ENCODE measurements at regions not wholly inside any gene's neighbourhood (a gene's known extent, or its start where the extent isn't known, plus 50 kb on each side); places are given as distances from the start of the nearest gene placed in this dataset.
"Not testable (repeated sequence)": the region's sequence is repeated elsewhere in the genome, so short reads cannot be mapped to it uniquely, and the experiment has no call there.

DNA sequence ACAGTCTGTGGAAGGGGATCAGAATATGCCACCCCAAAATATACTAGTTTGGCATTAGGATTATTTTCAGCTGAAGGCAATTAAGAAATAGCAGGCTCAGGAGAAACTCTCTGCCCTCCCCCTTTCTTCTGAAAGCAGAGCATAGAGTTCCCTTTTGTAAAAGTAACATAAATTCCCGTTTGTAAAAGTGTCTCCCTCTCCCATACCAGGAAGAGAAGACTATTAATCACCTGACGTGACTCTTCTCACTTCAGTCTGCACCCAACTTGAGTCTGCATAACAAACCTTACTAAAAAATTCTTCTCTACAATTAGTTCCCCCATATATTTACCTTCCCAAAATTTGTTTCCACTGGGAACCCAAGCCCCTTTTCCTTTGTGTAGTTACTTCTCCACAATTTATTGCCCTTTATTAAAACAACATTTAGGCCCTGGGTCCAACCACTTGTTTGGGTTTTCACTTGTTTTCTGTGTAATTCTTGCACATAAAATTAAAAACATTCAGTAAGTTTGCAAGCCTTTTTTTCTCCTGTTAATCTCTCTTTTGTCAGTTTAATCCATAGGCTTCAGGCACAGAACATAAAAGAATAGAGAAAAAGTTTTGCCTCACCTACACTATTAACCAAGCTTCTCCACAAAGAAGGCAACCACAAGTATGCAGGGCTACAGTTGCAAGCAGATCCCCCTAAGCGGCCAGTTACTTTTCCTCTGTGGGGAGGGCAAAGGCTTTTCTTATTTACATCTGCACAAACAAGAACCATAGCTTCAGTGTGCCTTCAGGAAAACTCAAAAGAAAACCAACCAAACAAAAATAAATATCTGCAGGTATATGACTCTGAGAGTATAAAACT, 73.8 kb upstream of the EPCAM start:
- DNase-seq (ENCODE audit: low spot score): no peak

DNA sequence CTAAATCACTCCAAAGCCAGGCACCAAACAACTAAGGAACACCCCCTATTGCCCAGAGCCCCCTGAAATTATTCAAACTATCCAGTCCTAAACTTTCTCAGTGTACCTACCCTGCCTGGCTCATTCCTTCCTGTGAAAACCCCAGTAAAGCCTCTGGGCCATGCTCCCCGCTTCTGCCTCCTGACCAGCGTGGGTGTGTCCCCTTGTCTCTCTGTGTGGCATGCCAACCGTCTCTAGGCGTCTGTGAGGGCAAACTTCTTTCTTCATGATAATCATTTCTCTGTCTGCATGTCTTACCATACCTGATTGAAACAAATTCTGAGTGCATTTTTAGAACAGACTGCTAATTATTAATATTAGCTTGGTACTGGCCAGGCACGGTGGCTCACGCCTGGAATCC, 75.1 kb upstream of the EPCAM start:
- DNase-seq (ENCODE audit: low spot score): no peak

DNA sequence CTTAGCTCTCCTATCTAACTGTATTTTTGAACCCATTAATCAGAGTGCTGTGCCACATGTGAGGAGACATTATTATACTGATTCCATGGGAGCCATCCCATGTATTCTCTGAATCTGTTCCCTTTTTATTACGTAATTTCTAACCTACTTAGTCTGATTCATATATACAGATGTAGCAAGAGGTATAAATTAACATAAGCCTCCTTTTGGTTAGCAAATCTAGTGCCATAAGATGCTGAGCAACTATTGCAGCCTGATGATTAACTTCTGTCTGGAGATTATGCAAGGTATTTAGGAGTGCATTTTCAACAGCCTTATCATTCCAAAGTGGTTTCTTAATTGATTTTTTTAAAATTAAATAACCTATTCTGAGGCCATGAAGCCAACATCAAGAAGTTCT, 80.2 kb upstream of the EPCAM start:
- peak; percentile 50 for DNase-seq (ENCODE audit: low spot score)

DNA sequence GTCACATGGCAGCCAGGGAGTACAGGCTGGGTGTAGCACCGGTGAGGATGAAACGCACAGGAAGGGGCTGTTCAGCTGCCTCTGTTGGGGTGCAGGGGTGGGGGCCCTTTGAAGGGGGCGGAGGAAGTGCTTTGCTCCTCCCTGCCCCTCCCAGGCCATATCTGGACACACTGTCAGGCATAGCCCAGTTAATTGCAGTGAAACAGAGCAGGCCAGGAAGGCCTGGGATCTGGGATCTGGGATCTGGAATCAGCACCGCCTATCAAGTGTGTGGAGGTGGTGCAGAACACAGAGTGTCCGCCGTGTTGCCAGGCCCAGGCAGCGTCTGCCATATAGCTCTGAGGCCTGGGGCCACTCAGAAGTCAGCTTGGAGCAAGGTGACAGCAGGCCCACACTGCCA, 85.5 kb upstream of the EPCAM start:
- DNase-seq (ENCODE audit: low spot score): no peak

DNA sequence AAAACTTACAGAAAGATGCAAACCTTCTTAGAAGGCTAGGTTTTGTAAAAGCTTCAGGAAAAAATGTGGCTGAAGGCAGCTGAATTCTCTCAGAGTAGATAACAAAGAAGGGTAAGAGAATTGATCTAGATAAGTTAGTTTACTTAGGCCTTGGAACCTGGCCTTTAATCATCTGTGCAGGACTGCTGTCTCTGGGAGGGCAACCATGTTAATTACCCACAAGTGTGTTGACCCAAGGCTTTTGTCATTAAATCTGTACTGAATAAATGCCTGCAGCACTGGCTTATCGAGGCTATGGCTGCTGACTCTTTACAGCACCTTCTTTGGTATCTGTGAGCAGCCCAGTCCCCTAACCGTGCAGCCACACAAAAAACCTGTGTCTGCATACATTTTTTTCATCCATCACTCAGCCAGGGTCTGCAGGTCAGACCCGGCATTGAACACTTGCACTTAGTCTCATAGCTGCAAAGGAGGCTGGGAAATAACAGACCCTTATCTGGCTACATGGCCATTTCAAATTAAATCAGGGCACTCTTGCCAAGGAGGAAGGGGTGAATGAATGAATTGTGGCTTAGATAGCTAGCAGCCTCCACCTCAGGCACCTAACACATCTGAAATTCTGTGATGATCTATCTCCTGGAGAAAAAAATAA, 86.4 kb upstream of the EPCAM start:
- DNase-seq (ENCODE audit: low spot score): no peak

DNA sequence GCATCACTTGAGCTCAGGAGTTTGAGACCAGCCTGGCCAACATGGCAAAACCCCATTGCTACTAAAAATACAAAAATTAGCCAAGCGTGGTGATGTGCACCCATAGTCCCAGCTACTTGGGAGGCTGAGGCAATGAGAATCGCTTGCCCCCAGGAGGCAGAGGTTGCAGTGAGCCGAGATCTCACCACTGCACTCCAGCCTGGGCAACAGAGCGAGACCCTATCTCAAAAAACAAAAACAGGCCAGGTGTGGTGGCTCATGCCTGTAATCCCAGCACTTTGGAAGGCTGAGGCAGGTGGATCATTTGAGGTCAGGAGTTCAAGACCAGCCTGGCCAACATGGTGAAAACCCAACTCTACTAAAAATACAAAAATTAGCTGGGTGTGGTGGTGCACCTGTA, 89.6 kb upstream of the EPCAM start:
- DNase-seq (ENCODE audit: low spot score): not testable (repeated sequence)

DNA sequence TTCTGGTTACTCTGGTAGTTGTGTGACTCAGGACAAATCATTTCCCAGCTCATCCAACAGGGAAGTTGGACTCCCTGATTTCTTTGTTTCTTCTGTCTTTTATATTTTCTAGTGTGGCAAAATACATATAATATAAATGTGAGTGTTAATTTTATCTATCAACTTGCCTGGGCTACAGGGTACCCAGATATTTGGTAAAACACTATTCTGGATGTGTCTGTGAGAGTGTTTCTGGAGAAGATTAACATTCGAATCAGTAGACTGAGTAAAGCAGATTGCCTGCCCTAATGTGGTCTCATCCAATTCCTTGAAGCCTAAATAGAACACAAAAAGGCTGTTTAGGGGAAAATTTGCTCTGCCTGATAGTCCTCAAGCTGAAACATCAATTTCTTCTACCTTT, 91.1 kb upstream of the EPCAM start:
- DNase-seq (ENCODE audit: low spot score): no peak

DNA sequence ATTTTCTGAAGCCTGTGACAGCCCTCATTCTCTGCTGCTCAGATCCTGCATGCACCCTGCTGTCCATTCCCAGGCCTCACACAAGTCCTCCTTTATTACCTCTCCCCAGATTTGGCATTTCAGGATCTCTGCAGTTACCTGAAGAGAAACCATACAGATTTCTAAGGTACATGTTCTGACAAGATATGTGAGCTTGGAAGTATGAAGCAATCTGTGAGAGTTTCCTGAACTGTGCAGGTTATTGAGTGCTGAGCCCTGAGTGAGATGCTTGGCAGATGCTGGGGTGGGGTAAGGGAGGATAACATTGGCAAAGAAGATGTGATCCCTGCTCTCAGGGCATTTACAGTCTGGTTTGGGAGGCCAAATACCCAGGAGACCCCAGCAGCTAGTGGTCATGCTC, 91.9 kb upstream of the EPCAM start:
- DNase-seq (ENCODE audit: low spot score): no peak

DNA sequence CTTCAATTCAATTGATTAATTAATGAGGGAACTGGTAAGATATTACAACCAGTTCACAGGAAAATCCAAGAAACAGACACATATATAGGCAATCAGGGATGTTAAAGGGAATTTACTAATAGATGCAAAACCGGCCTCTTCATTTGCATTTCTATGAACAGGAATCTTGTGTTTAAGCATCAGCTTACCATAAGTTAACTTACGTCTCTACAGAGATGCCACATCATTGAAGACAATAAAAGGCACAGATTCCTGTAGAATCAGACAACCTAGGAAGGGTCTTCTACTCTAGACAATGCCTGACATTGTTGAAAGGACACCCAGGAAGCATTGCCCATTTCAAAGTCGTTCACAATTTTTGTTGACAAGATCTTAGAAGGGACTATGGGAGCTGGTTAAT, 93.0 kb upstream of the EPCAM start:
- no peak for DNase-seq (ENCODE audit: low spot score)

DNA sequence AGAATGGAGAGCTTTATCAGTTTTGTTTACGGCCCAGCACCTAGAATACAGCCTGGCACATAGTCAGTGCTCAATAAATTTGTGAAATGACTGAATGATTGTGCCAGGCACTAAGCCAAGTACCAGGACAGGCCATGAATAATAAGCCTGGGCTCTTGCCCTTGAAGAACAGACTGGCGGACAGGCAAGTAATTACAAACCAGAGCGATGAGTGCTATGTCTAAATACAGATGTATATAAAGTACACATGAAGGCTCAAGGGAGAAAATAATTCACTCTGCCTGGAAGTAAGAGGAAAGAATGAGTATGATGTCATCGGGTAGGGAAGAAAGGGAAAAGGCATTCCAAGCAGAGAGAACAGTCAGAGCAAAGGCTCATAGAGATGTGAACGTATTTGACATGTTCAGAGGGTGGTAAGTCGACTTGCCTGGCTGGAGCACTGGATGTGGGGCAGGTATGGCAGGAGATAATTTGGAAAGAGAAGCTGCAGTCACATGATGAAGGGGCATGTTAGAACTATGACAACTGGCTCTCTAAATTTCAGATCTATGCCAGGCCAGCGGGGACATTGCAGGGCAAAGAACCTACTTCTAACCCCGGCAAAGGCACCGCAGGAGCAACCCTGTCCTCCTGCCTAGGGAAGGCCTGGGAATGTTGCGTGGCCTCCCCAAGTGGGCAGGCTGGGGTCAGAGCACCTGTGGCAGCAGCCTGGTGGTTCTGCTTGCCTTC, 94.9 kb upstream of the EPCAM start:
- peak; percentile 33 for DNase-seq (ENCODE audit: low spot score)

DNA sequence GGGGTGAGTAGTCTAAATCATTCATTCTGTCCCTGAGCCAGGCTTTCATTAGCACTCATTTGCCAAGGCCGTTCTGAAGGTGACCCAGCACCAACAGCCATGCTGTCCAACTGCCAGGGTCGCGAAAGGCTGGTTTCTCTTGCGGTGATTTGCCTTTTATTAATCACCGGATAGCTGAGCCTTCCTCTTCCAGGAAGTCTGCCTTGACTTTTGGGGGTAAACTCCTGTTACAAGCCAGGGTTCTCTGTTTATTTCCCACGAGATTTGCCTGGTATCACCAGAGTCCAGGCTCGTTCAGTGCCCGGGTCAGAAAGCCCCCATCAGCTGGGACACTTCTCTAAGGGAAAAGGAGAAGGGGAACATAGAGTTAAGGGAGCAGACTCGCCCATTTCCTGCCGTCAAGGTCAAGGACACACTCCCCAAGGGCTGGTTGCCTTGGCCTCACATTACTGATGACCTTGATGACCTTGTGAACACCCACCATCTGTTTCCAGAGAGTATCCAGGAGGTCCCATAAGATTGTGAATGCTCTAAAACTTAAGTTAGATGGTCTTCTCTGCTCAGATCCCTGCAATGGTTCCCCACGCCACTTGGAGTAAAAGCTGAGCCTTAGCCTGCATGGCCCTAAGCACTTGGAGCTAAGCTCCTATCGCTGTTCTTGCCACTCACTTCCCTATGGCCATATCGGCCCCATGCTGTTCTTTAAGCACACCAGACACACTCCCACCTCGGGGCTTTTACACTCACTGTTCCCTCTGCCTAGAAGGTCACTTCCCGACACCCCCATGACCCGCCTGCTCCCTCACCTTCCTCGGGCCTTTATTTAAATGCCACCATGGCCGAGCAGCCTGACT, 96.0 kb upstream of the EPCAM start:
- DNase-seq (ENCODE audit: low spot score): no peak

DNA sequence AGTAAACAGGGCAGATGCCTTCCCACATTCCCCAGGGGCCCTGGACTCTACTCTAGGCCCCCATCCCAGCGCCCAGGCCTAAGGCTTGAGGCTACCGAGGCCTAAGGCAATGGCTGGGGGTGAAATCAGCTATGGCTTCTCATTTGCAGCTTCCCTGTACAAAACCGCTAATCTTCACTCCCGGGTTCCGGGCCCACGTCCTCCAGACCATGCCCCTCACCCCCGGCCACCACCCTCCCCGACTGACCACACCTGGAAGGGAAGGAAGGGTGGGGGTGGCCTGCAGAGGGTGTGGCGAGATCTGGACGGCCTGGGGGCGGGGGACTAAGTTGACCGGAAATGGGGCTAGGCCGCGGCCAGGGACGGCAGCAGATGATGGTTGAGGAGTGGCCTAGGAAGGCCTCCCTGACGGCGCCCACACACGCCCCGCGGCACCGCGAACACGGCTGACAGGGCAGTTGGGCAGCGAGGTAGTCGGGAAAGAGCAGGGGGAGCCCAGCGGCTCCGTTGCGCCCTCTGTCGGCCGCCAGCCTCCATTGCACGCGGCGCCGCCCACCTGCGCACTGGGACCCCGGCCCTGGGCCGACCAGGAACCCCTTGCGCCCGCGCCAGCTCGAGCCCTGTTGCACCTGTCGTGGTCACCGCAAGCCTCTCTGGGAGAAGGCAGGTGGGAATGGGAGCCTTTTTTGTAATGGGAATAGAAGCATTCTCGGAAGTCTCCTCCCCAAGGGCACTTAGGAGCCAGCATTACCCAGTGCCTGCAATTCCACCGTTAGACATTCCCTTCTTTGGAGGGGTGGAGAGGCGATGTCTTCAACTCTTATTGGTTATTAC, 95.9 kb upstream of the CALM2 start:
- DNase-seq (ENCODE audit: low spot score): peak; percentile 92

DNA sequence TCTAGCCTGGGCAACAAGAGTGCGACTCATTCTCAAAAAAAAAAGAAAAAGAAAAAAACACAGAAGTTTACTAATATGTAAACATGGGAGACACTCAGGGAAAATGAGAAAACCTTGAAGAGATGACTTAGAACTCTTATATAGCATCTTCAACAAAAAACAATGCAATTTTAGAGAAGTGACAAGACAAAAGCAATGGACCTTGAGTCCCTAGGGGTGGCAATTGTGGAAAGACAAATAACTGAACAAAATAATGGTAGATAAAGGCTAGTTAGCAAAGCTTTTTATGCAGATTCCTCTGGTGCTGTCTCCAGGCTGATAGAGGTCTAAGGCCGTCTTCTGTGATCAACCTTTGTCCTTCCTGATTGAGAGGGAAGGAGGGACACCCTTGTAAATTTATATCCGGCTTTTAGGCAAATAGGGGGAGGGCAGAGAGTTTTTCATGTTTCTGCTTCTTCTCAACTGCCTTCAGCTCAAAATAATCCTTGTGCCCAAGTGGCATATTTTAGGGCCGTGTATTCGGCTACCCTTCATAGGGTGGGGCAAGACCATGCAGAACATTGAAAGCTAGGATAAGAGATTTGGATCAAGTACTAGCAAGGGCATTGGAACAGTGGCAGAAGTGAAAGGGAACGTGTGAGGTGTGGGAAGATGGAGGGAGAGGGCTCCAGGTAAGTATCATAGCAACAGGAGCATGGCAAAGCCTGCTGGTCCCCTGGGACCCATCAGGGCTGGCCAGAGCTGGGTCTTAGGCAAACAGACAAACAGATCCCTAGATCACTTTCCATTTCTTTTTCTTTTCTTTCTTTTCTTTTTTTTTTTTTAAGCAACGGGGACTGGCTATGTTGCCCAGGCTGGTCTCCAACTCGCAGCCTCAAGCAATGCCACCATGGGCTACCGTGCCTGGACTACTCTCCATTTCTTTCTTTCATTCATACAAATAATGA, 95.0 kb upstream of the CALM2 start:
- DNase-seq (ENCODE audit: low spot score): no peak

DNA sequence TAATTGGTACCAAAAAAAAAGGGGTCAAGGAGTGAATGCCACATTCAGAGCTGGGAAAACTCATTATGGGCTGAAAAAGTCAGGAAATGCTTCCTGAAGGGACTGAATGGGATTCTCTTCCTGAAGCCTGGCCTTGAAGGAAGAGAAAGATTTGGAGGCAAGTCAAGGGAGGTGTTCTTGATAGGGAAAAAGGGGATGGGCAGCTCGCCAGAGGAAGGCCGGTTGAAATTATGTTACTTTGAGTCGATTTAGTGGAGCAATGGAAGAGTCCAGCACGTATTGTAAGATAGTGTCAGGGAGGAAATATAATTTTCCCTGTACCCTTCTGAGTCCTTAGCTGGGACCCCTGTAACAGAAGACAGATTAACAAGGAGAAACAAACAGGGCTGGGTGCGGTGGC, 94.1 kb upstream of the CALM2 start:
- no peak for DNase-seq (ENCODE audit: low spot score)

DNA sequence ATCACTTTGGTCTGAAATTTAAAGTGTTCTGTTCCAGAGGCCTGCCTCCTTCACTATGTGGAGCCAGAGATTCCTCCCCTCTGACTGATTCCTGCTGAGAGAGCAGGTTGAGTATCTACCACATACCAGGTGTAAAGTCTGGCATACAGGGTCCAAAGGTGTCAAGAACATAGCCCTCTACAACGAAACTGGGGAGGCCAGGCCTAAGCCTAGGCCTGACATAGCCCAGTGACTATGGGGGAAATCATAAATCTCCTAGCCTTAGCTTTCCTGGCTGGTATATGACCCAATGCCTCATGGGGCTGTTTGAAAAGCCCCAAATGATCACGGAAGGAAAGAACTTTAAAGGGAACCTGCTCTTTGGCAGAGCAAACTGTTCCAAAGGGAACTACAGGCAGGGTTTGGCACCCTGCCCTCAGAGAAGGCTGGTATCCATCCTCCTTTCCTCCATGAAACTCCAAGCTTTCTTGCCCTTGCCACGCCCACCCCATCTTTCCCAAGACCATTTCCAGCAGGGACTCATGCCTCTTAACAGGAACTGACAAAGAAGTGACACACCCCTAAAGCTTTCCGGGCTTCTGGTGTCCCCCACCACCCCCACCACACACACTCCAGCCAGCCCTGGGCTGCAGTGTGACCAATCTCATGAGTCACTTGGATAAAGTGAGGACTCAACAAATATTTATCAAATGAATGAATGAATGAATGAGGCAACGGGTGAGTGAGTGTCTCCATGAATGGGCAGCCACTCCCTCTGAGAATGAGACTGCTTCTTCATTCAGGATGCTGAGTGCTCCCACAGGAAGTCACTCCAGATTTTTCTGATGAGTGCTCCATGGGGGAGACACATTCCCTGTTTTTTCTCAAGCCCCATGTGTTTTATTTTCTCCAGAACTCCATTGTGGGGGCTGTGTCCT, 93.3 kb upstream of the CALM2 start:
- peak; percentile 93 for DNase-seq (ENCODE audit: low spot score)

DNA sequence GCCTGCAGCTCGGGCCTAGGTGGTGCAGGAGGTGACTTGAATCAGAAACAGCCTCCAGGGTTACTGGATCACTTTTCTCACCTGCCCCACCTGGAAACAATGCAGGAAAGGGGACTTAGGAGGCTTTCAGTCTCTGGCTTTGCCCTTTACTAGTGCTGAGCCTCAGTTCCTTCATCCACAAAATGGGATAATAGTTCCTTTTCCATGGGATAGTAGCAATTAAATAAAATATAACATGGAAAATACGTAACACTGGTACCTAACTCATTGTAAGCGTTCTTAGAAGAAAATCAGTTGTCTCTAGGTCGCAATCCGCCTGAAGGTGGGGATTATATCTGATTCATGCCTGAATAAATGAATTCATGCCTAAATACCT, 91.4 kb upstream of the CALM2 start:
- DNase-seq (ENCODE audit: low spot score): no peak

DNA sequence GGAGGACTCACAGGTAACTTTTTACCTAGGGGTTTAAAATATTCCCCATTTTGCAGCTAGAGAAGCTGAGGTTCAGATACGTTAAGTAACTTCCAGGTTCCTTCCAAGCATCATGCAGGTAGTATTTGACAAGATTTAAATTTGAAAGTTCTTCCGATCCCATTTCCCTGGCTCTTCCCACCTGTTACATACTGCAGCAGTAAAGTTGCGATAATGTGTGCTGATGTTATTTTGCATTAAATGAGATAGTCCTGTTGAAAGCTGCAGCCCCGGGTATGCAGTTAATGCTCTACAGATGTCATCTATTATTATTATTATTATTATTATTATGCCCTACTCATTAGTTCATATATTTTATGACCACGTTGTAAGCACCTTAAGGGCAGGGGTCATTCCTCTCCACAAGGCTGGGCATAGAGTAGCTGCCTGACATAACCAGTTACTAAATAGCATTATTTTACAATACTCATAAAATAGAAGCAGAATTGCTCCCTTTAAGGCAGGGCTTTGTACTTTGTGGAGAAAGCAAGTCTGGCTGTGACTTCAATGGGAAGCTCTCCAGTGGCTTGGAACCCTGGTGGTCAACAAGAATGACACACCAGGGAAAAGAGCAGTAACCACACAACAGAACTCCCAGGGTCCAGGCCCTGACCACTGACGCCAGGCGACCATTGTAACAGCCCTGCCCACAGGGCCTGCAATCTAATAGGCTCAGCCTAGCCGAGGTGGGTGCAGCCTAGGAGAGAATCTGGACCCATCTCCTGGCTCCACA, 90.8 kb upstream of the CALM2 start:
- no peak for DNase-seq (ENCODE audit: low spot score)

DNA sequence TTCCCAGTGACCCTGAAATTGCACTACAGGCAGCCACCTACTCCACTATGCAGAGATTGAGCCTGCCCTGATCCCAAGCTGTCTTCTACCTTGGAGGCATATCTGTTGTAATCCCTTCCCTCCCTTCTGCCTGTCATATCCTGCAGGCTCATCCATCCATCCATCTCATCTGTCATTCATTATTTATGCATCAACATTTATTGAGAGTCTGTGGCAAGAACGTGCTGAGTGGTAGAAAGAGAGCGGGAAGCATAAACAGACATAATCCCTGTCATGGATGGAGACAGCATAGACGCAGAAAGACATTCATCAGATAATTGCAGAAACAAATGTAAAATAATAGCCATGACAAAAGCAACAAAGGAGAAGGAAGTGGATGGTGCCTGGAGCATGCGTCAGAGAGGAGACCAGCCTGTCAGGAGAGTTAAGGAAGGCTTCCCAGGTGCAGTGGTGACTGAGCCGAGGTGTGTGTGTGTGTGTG, 89.5 kb upstream of the CALM2 start:
- no peak for DNase-seq (ENCODE audit: low spot score)
